ENCODE measurements at regions not wholly inside any gene's neighbourhood (a gene's known extent, or its start where the extent isn't known, plus 50 kb on each side); places are given as distances from the start of the nearest gene placed in this dataset.
"Not testable (repeated sequence)": the region's sequence is repeated elsewhere in the genome, so short reads cannot be mapped to it uniquely, and the experiment has no call there.

GRCh38 chr7:28330384-28331070 is 81.8 kb upstream of the CREB5 start:
- H4K20me1 ChIP-seq (ENCODE audit: insufficient read depth, low read length): no peaks in the 10 kb centered on the region
- no peaks in the 10 kb centered on the region for H3K9me3 ChIP-seq (ENCODE audit: low read length)
- H3K4me2 ChIP-seq (ENCODE audit: low read length): no peak overlapping the region
- H3K9me2 ChIP-seq (ENCODE audit: low read depth, low read length): no peaks in the 10 kb centered on the region
- H3K27me3 ChIP-seq (ENCODE audit: insufficient read depth, low read length): no peaks in the 10 kb centered on the region
- no peak overlapping the region for H2AFZ ChIP-seq (ENCODE audit: low read length)
- H3K4me3 ChIP-seq (ENCODE audit: low read depth, low read length, poor library complexity, severe bottlenecking): no peak overlapping the region
- TF ChIP-seq, protein P1, sequence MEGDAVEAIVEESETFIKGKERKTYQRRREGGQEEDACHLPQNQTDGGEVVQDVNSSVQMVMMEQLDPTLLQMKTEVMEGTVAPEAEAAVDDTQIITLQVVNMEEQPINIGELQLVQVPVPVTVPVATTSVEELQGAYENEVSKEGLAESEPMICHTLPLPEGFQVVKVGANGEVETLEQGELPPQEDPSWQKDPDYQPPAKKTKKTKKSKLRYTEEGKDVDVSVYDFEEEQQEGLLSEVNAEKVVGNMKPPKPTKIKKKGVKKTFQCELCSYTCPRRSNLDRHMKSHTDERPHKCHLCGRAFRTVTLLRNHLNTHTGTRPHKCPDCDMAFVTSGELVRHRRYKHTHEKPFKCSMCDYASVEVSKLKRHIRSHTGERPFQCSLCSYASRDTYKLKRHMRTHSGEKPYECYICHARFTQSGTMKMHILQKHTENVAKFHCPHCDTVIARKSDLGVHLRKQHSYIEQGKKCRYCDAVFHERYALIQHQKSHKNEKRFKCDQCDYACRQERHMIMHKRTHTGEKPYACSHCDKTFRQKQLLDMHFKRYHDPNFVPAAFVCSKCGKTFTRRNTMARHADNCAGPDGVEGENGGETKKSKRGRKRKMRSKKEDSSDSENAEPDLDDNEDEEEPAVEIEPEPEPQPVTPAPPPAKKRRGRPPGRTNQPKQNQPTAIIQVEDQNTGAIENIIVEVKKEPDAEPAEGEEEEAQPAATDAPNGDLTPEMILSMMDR (IDR thresholded peaks at IDR 0.05; ENCODE audit: low read length): no peak
- TF ChIP-seq EZH2 (IDR thresholded peaks at IDR 0.05; ENCODE audit: borderline replicate concordance, low read length): no peak
- H3K79me2 ChIP-seq (ENCODE audit: insufficient read depth, low read length): no peaks in the 10 kb centered on the region
- no peak overlapping the region for H3K27ac ChIP-seq (ENCODE audit: low read depth, low read length, poor library complexity, severe bottlenecking)
- no peaks in the 10 kb centered on the region for H3F3A ChIP-seq (ENCODE audit: insufficient read depth, low read length)
- no peaks in the 10 kb centered on the region for H3K36me3 ChIP-seq (ENCODE audit: insufficient read depth, low read length)
- no peaks in the 10 kb centered on the region for H3K4me1 ChIP-seq (ENCODE audit: insufficient read depth, low read length, severe bottlenecking)
- H3K9ac ChIP-seq (ENCODE audit: low read length): no peak overlapping the region

- H3K9me3 ChIP-seq (ENCODE audit: low read length): no peaks in the 10 kb centered on the region
- no peak overlapping the region for H3K4me3 ChIP-seq (ENCODE audit: low read depth, low read length, poor library complexity, severe bottlenecking)
- no peaks in the 10 kb centered on the region for H3K9me2 ChIP-seq (ENCODE audit: low read depth, low read length)
- H3K9ac ChIP-seq (ENCODE audit: low read length): no peak overlapping the region
- no peaks in the 10 kb centered on the region for H3K4me1 ChIP-seq (ENCODE audit: insufficient read depth, low read length, severe bottlenecking)
- H3K4me2 ChIP-seq (ENCODE audit: low read length): no peak overlapping the region
- H3K79me2 ChIP-seq (ENCODE audit: insufficient read depth, low read length): no peaks in the 10 kb centered on the region
- H3F3A ChIP-seq (ENCODE audit: insufficient read depth, low read length): no peaks in the 10 kb centered on the region
- H3K27ac ChIP-seq (ENCODE audit: low read depth, low read length, poor library complexity, severe bottlenecking): no peak overlapping the region
- TF ChIP-seq, protein P1 (IDR thresholded peaks at IDR 0.05; ENCODE audit: low read length): no peak
- TF ChIP-seq EZH2 (IDR thresholded peaks at IDR 0.05; ENCODE audit: borderline replicate concordance, low read length): no peak
- no peaks in the 10 kb centered on the region for H4K20me1 ChIP-seq (ENCODE audit: insufficient read depth, low read length)
- H2AFZ ChIP-seq (ENCODE audit: low read length): no peak overlapping the region
- no peaks in the 10 kb centered on the region for H3K36me3 ChIP-seq (ENCODE audit: insufficient read depth, low read length)
- H3K27me3 ChIP-seq (ENCODE audit: insufficient read depth, low read length): no peaks in the 10 kb centered on the region
These were observed 80.3 kb upstream of the CREB5 start for GRCh38 chr7:28332046-28332445.

- H3K9me3 ChIP-seq (ENCODE audit: low read length); H3K9ac ChIP-seq (ENCODE audit: low read length); H3K27me3 ChIP-seq (ENCODE audit: insufficient read depth, low read length); H4K20me1 ChIP-seq (ENCODE audit: insufficient read depth, low read length); H3K4me1 ChIP-seq (ENCODE audit: insufficient read depth, low read length, severe bottlenecking); H3K4me3 ChIP-seq (ENCODE audit: low read depth, low read length, poor library complexity, severe bottlenecking); H3K27ac ChIP-seq (ENCODE audit: low read depth, low read length, poor library complexity, severe bottlenecking); H3K36me3 ChIP-seq (ENCODE audit: insufficient read depth, low read length); H3F3A ChIP-seq (ENCODE audit: insufficient read depth, low read length); H3K4me2 ChIP-seq (ENCODE audit: low read length); H3K79me2 ChIP-seq (ENCODE audit: insufficient read depth, low read length); H2AFZ ChIP-seq (ENCODE audit: low read length); H3K9me2 ChIP-seq (ENCODE audit: low read depth, low read length): not testable (repeated sequence)
These were observed 78.8 kb upstream of the CREB5 start for GRCh38 chr7:28333548-28333947.

DNA sequence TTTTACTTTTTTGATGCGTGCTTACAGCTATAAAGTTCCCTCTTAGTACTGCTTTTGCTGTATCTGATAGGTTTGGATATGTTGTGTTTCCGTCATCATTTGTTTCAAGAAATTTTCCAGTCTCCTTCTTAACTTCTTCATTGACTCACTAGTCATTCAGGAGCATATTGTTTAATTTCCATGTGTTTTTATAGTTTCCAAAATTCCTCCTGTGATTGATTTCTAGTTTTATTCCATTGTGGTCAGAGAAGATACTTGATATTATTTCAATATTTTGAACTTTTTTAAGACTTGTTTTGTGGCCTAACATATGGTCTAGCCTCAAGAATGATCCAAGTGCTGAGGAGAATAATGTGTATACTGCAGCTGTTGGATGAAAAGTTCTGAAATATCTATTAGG is 75.5 kb upstream of the CREB5 start:
- Histone ChIP-seq H3K4me1 (ENCODE audit: insufficient read depth, low read length, severe bottlenecking) (no peaks in the 10 kb centered on the region), H3K27ac (ENCODE audit: low read depth, low read length, poor library complexity, severe bottlenecking) (no peak overlapping the region), H4K20me1 (ENCODE audit: insufficient read depth, low read length) (no peaks in the 10 kb centered on the region), H3K36me3 (ENCODE audit: insufficient read depth, low read length) (no peaks in the 10 kb centered on the region), H3K27me3 (ENCODE audit: insufficient read depth, low read length) (no peaks in the 10 kb centered on the region), H3F3A (ENCODE audit: insufficient read depth, low read length) (no peaks in the 10 kb centered on the region), H3K9me2 (ENCODE audit: low read depth, low read length) (no peaks in the 10 kb centered on the region), H3K4me2 (ENCODE audit: low read length) (no peak overlapping the region), H3K9me3 (ENCODE audit: low read length) (no peaks in the 10 kb centered on the region), H3K9ac (ENCODE audit: low read length) (no peak overlapping the region), H2AFZ (ENCODE audit: low read length) (no peak overlapping the region), H3K4me3 (ENCODE audit: low read depth, low read length, poor library complexity, severe bottlenecking) (no peak overlapping the region), H3K79me2 (ENCODE audit: insufficient read depth, low read length) (no peaks in the 10 kb centered on the region)
- no peak for TF ChIP-seq EZH2 (IDR thresholded peaks at IDR 0.05; ENCODE audit: borderline replicate concordance, low read length)
- TF ChIP-seq, protein P1 (IDR thresholded peaks at IDR 0.05; ENCODE audit: low read length): no peak
